CD4-positive, alpha-beta T cell (primary cell): ENCODE measurements at regions not wholly inside any gene's neighbourhood (a gene's known extent, or its start where the extent isn't known, plus 50 kb on each side); places are given as distances from the start of the nearest gene placed in this dataset.

Source experiments
- ATAC-seq: fragments of 200-7000 bp; cut with Tn5 transposase; one replicate; pipeline ENCODE4 v1.10.0; 2022; ENCODE audit warnings: mild to moderate bottlenecking; ENCODE audit not compliant: poor library complexity
- CTCF ChIA-PET: fragments of 350-600 bp; sonication (Branson Sonifier 250); formaldehyde crosslinking; loops from one replicate; lab custom pipeline; 2021; ENCODE audit warnings: antibody characterized with exemption, inconsistent platforms; lab: Charles Lee
- POLR2A ChIA-PET: fragments of 350-600 bp; sonication (Branson Sonifier 250); formaldehyde crosslinking; loops from one replicate; lab custom pipeline; 2021; ENCODE audit warnings: antibody characterized with exemption, inconsistent platforms; lab: Charles Lee
- DNase-seq, 14 experiments: peaks; one replicate each; pipeline ENCODE4 v3.0.0-alpha.2; 2013 to 2020; ENCODE audit warnings: mixed read lengths in 2 of 14
- H3K27ac ChIP-seq, 2 donors: one replicate each; pipeline versions ENCODE4 v1.5.1 to v1.7.0; 2013; ENCODE audit warnings: low read length in 2 of 2, low read depth in 1 of 2, mild to moderate bottlenecking in 1 of 2
- H3K27me3 ChIP-seq, 2 experiments: 1 replicate in 1 of 2; 2 replicates in 1 of 2; pipeline versions ENCODE4 v1.6.1 to v1.7.0; 2013; ENCODE audit warnings: low read length in 2 of 2, control low read depth in 1 of 2, mild to moderate bottlenecking in 1 of 2, moderate library complexity in 1 of 2; ENCODE audit not compliant: insufficient read depth in 2 of 2, control insufficient read depth in 1 of 2
- H3K36me3 ChIP-seq: one replicate; pipeline ENCODE4 v1.6.1; 2013; ENCODE audit warnings: low read length, control low read depth; ENCODE audit not compliant: insufficient read depth
- H3K4me1 ChIP-seq: one replicate; pipeline ENCODE4 v1.6.1; 2013; ENCODE audit warnings: low read length, control low read depth; ENCODE audit not compliant: insufficient read depth
- H3K4me3 ChIP-seq: one replicate; pipeline ENCODE4 v1.5.1; 2013; ENCODE audit warnings: mild to moderate bottlenecking, low read length, moderate library complexity
- H3K9me3 ChIP-seq, 2 experiments: 1 replicate in 1 of 2; 2 replicates in 1 of 2; pipeline versions ENCODE4 v1.6.1 to v1.7.0; 2013; ENCODE audit warnings: low read length in 2 of 2, mild to moderate bottlenecking in 2 of 2, control low read depth in 1 of 2, moderate library complexity in 1 of 2; ENCODE audit not compliant: control insufficient read depth in 1 of 2, insufficient read depth in 1 of 2
- H3K27ac Mint-ChIP-seq: one replicate; pipeline ENCODE4 v1.8.0; 2020; ENCODE audit warnings: mixed read lengths
- H3K27me3 Mint-ChIP-seq: one replicate; pipeline ENCODE4 v1.8.0; 2021; ENCODE audit warnings: mixed read lengths
- H3K36me3 Mint-ChIP-seq: one replicate; pipeline ENCODE4 v1.8.0; 2021; ENCODE audit warnings: low read depth, mixed read lengths
- H3K4me1 Mint-ChIP-seq: one replicate; pipeline ENCODE4 v1.8.0; 2021; ENCODE audit warnings: low read depth, mixed read lengths
- H3K4me3 Mint-ChIP-seq: one replicate; pipeline ENCODE4 v1.8.0; 2020; ENCODE audit warnings: mild to moderate bottlenecking, mixed read lengths
- H3K9me3 Mint-ChIP-seq: one replicate; pipeline ENCODE4 v1.8.0; 2020; ENCODE audit warnings: mixed read lengths
- intact Hi-C, 2 experiments: fragments of 100-400 bp; cut with DNase I in 1 of 2; cut with micrococcal nuclease in 1 of 2; formaldehyde crosslinking; loops; one replicate each; pipeline versions ENCODE4 v1.15.1 to v1.9.0; 2023 to 2025; cut with DNase I, micrococcal nuclease
- TF ChIP-seq, protein P1 (sequence below): fragments of 200-600 bp; IDR thresholded peaks from one replicate; pipeline ENCODE4 v1.8.0; 2022; ENCODE audit warnings: antibody characterized with exemption, mild to moderate bottlenecking

GRCh38 chr7:127530148-127530547, 55.2 kb downstream of the GCC1 start:
- TF ChIP-seq, protein P1, sequence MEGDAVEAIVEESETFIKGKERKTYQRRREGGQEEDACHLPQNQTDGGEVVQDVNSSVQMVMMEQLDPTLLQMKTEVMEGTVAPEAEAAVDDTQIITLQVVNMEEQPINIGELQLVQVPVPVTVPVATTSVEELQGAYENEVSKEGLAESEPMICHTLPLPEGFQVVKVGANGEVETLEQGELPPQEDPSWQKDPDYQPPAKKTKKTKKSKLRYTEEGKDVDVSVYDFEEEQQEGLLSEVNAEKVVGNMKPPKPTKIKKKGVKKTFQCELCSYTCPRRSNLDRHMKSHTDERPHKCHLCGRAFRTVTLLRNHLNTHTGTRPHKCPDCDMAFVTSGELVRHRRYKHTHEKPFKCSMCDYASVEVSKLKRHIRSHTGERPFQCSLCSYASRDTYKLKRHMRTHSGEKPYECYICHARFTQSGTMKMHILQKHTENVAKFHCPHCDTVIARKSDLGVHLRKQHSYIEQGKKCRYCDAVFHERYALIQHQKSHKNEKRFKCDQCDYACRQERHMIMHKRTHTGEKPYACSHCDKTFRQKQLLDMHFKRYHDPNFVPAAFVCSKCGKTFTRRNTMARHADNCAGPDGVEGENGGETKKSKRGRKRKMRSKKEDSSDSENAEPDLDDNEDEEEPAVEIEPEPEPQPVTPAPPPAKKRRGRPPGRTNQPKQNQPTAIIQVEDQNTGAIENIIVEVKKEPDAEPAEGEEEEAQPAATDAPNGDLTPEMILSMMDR: no peak
- Histone ChIP-seq H3K4me3 (no peak overlapping the region), H3K4me1 (no peaks in the 10 kb centered on the region), H3K27me3 (peaks cover 0 to 21% of the 10 kb centered on the region in 2 experiments), H3K27ac (no peak overlapping the region), H3K36me3 (no peaks in the 10 kb centered on the region), H3K9me3 (no peaks in the 10 kb centered on the region)
- POLR2A ChIA-PET: no interaction called here
- intact Hi-C loops: no loop called here
- no peak overlapping the region for H3K4me3 Mint-ChIP-seq
- no peaks in the 10 kb centered on the region for H3K36me3 Mint-ChIP-seq
- DNase-seq: no peak
- no peaks in the 10 kb centered on the region for H3K4me1 Mint-ChIP-seq
- peaks cover 4% of the 10 kb centered on the region for H3K9me3 Mint-ChIP-seq
- no peak overlapping the region for H3K27ac Mint-ChIP-seq
- peaks cover 52% of the 10 kb centered on the region for H3K27me3 Mint-ChIP-seq
- no peak for ATAC-seq
- CTCF ChIA-PET: no interaction called here

- no peak overlapping the region for H3K27ac ChIP-seq
- ATAC-seq (no peak), DNase-seq (no peak)
- no peak overlapping the region for H3K4me3 Mint-ChIP-seq
- H3K4me1 ChIP-seq: no peaks in the 10 kb centered on the region
- TF ChIP-seq, protein P1: no peak
- no peak overlapping the region for H3K4me3 ChIP-seq
- POLR2A ChIA-PET: no interaction called here
- H3K9me3 ChIP-seq: no peaks in the 10 kb centered on the region
- H3K27me3 Mint-ChIP-seq: peaks cover 56% of the 10 kb centered on the region
- no peaks in the 10 kb centered on the region for H3K36me3 Mint-ChIP-seq
- peaks cover 2 to 14% of the 10 kb centered on the region in 2 experiments for H3K27me3 ChIP-seq
- peaks cover 4% of the 10 kb centered on the region for H3K9me3 Mint-ChIP-seq
- intact Hi-C loops: no loop called here
- CTCF ChIA-PET: no interaction called here
- no peak overlapping the region for H3K27ac Mint-ChIP-seq
- H3K4me1 Mint-ChIP-seq: no peaks in the 10 kb centered on the region
- no peaks in the 10 kb centered on the region for H3K36me3 ChIP-seq
Observed at GRCh38 chr7:127527561-127527960, 57.8 kb downstream of the GCC1 start.

DNA sequence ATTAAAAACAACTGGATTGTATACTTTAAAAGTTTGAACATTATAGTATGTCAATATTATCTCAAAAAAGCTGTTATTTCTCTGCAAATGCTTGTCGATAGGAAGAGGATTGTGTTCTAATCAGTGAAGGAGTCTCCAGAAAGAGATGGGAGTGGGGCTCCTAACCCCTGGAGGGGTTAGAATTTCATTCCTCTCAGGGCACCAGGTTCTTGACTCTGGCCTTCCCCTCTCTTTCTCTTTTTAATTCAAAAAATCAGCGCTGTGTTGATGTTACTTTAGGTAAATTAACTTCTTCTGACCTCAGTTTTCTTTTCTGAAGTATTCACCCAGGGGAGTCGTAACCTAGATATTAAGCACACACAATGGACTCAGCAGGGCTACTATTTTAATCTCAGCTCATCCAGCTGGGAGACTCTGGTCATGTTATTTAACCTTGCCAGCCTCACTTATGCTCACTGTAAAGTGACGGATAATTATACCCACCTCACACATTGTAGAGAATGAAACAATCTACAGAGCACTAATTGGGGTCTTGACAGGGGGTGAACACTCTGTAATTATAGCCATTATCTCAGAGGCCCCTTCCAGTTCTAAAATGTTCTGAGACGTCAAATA, 59.4 kb downstream of the GCC1 start:
- H3K27ac ChIP-seq: no peak overlapping the region
- no peaks in the 10 kb centered on the region for H3K9me3 ChIP-seq
- no peaks in the 10 kb centered on the region for H3K4me1 Mint-ChIP-seq
- POLR2A ChIA-PET: no interaction called here
- peaks cover 4% of the 10 kb centered on the region for H3K9me3 Mint-ChIP-seq
- no peak overlapping the region for H3K4me3 ChIP-seq
- H3K27me3 ChIP-seq: peaks cover 2 to 14% of the 10 kb centered on the region in 2 experiments
- DNase-seq (no peak), ATAC-seq (no peak)
- intact Hi-C loops: no loop called here
- no peak overlapping the region for H3K27ac Mint-ChIP-seq
- H3K36me3 ChIP-seq: no peaks in the 10 kb centered on the region
- H3K4me3 Mint-ChIP-seq: no peak overlapping the region
- TF ChIP-seq, protein P1: no peak
- H3K27me3 Mint-ChIP-seq: peaks cover 65% of the 10 kb centered on the region
- no peaks in the 10 kb centered on the region for H3K36me3 Mint-ChIP-seq
- CTCF ChIA-PET: no interaction called here
- no peaks in the 10 kb centered on the region for H3K4me1 ChIP-seq
